HG02981 (cell line): ENCODE measurements at regions not wholly inside any gene's neighbourhood (a gene's known extent, or its start where the extent isn't known, plus 50 kb on each side); places are given as distances from the start of the nearest gene placed in this dataset.
"Not testable (repeated sequence)": the region's sequence is repeated elsewhere in the genome, so short reads cannot be mapped to it uniquely, and the experiment has no call there.

Experiments used
- ATAC-seq: cut with Tn5 transposase; IDR thresholded peaks from one replicate; pipeline ENCODE4 v1.9.1; 2021; ENCODE audit warnings: mild to moderate bottlenecking, moderate library complexity; ENCODE audit not compliant: unreplicated experiment

- ATAC-seq = no peak
Observed at GRCh38 chr5:82517544-82518075, 239.5 kb upstream of the RPS23 start.

DNA sequence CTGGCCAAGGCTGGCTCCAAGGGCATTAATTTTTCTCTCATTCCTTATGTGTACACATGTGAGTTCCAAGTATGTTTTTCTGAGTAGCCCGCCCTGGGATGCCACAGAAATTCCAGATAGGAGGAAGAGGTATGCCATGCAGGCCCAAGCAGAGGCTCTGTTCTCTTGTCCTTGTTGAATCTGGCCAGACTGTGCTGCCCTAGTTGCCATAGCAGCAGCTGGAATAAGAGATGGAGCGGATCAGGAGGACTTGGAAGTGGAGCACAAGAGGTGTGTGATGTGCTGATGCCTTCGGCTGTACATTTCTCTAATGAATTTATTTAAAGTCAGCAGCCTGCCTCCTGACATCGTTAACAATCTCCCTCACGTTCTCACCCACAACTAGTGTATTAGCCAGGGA is 235.6 kb upstream of the RPS23 start:
- no peak for ATAC-seq

GRCh38 chr5:82512025-82512424 is 233.9 kb upstream of the RPS23 start:
- no peak for ATAC-seq

DNA sequence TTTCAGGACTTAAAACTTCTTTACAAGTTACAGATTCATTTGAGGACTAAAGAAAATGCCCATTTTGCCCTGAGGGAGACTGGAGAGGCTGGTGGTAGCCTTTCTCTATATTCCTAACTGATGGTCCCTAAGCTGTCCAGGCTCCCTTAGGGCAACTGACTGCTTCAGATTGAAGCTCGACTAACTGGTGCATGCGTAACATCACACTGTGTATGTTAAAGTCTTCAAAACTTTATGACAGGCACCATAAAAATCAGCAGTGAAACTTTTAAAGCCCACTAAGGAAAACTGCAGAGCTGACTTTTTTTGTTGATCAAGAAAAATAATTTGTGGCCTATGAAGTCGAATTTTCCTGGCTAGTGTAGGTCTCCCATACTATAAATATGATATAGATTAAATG is 233.0 kb upstream of the RPS23 start:
- no peak for ATAC-seq

DNA sequence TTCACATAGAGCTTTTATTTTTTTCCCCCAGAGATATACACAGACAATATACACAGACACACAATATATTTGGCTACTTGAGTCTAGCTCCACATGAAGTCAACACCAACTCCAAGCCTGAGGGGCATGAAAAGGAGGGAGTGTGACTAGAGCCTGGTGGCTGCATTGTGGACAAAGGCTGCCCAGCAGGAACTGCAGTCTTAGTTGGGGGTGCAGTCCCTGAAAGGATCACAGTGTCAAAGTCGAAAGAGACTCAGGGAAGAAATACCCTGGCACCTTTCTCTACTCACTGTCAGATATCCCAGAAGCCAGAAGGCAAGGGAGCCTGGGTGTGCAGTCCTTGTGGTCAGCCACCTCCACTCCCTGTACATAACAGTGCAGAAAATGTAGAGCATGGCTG is 231.6 kb upstream of the RPS23 start:
- ATAC-seq = no peak

GRCh38 chr5:82506390-82506789 is 228.2 kb upstream of the RPS23 start:
- ATAC-seq = not testable (repeated sequence)

DNA sequence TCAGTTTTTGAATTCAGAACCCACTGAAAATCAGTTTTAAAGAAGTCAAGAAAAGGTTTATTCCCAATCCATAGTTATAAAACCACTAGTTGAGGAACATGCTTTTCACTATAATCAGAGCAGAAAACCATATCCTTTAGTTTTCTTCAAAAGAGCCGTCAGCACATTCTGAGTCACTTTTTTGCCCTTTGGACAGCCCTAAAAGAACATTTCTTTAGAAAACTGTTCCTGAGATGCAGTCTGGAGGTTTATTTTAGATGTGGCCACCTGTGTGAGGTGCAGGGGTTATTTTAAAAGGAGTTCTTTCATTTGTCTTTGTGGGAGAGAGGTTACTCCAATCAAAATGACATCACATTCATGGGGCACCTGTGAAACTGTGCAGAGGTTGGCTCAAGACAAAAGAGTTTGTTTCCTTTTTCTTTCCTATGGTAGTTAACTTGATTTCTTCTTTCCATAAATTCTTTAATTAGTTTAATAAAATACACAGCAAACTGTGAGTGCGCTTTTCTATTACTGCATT is 221.6 kb upstream of the RPS23 start:
- ATAC-seq = no peak

DNA sequence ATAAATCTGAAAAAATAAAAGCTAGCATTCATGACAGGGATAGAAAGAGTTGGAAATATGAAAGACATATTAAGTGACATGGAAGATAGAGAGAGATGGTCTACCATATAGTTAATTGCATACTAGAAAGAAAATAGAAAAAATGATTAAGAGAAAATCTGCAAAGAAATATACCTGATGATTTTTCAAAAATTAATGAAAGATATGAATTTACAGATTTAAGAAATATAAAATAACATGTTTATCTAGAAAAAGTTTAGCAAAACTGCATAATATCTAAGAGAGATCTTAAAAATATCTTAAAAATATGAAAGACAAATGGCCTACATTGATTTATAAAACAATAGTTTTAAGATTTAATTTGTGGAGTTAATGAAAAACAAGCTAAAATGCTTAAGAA is 219.1 kb upstream of the RPS23 start:
- ATAC-seq = no peak

DNA sequence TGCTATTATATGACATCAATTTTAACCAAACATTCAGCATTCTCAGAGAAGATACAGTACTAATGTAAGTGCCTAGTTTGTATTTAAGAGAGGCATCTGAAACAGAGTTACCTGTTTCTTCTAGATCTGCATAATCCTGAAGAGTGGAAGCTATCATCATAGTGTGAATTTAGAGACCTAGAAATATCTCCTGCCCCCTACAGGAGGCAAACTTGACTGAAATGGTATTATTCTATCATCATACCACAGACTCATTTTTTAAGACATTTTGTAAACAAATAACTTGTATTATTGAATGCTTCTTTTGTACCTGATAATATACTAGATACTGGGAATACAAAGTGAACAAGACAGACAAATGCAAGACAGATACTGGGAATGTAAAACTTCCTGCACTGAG is 216.8 kb upstream of the RPS23 start:
- ATAC-seq = no peak

GRCh38 chr5:82493221-82493620 is 215.1 kb upstream of the RPS23 start:
- ATAC-seq = no peak

GRCh38 chr5:82491397-82491796 is 213.2 kb upstream of the RPS23 start:
- no peak for ATAC-seq

- no peak for ATAC-seq
Observed at GRCh38 chr5:82489683-82490082, 211.5 kb upstream of the RPS23 start.

- no peak for ATAC-seq
Observed at GRCh38 chr5:82487131-82487530, 209.0 kb upstream of the RPS23 start.

DNA sequence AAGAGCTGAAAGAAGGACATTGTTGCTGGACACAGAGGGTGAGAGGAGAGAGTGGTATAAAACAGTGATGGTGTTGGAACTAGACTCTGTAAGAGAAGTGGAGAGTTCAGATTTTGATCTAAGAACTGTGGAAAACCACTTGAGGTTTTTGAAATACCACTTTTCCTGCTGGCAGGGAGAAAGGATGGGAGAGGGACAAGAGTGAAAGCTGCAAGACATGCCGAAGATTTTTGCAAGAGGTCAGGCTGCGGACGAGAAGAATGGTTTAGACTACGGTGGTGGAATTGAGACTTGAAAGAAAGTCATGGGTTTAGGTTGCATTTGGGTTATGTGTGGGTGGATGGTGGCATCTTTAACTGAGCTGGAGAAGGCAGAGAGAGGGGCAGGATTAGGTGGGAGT is 202.2 kb upstream of the RPS23 start:
- no peak for ATAC-seq

DNA sequence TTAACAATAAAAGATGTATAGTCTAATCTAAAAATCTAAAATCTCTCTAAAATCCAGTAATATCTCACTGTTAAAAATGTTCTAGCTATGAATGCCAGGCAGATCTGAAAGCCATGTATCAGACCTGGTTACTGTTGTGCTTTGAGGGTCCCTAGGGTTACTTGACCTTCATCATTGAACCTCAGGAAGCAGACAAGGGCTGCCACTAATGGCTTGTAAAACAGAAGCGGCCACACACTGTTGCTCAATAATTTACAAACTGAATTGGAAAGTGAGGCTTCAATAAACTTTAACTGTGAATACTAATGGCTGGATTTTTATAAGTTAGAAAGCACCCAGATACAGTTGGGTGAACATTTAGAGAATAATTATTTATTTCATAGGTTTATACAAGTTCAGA is 198.0 kb upstream of the RPS23 start:
- ATAC-seq = no peak

DNA sequence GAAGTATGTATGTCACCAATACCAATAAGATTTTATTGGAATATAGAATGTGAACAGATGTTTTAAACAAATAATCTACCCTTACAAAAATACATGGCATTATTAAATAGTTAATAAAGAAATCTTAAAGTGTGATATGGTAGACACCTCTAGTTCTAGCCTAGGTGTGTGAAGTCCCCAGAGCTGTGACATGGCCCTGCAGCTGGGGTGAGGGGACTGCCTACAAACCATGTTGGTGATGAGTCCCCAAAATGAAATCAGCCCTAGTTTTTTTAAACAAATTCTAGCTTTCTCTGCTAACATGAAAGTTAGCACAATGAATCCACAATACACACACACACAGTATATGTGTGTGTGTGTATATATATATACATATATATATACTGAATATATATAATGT is 195.1 kb upstream of the RPS23 start:
- ATAC-seq = no peak

GRCh38 chr5:82470185-82470994 is 192.2 kb upstream of the RPS23 start:
- ATAC-seq = no peak

DNA sequence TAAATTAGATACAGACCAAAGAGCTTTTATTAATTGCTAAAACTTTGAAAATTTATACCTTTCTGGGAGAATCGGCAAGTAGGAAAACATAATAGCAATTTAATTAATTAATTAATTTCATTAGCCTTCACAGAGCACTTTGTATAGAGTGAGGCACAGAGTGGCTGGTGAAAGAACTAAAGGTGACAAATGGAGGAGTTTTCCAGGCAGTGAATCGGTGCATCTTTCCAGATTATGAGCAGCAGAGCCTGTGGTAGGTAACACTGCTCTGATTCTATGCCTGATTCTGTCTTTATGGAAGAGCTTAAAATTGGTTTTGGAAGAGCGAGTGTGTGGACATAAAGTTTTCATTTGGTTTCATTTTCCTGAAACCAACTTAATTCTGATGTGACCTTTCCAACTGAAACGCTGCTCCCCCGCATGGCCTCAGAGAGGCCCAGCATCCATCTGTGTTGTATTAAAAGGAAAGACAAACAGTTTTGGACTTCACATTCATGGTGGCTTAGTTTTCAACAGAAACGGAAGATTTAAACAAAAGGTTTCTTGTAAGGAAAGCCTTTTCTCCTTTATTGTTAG is 188.9 kb upstream of the RPS23 start:
- no peak for ATAC-seq

GRCh38 chr5:82465235-82465634 is 187.1 kb upstream of the RPS23 start:
- ATAC-seq = no peak

GRCh38 chr5:82459626-82460025 is 181.5 kb upstream of the RPS23 start:
- no peak for ATAC-seq

GRCh38 chr5:82455317-82455716 is 177.2 kb upstream of the RPS23 start:
- not testable (repeated sequence) for ATAC-seq

DNA sequence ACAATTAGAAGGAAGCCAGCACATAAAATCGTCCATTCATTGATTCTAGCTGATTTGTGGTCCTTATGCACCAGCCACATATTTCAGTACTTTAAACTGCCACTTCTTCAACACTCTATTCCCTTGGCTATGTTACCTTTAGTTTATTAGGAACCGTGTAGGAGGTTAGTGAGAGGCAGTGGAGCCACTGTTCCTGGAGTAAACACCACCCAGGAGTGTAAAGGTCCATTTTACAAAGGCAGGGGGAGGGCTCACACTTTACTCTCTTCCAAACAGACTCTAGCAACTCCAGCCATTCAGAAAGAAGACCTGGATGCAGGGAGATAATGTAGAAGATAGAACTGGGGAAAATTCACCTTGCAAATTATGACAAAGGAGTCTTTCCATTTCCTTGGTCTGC is 170.2 kb upstream of the RPS23 start:
- no peak for ATAC-seq
